RWPE2 (cell line): ENCODE measurements at regions not wholly inside any gene's neighbourhood (a gene's known extent, or its start where the extent isn't known, plus 50 kb on each side); places are given as distances from the start of the nearest gene placed in this dataset.

Experiments
- ATAC-seq: fragments of 200-7000 bp; cut with Tn5 transposase; 3 replicates; pipeline ENCODE4 v1.9.1; 2021; ENCODE audit warnings: low read depth
- DNase-seq: peaks from one replicate; pipeline ENCODE4 v3.0.0-alpha.2; 2020; ENCODE audit warnings: low spot score
- H3K27ac ChIP-seq: fragments of 450-650 bp; 2 replicates; pipeline ENCODE4 v1.5.1; 2017; ENCODE audit warnings: mild to moderate bottlenecking; ENCODE audit not compliant: poor library complexity, severe bottlenecking
- H3K27me3 ChIP-seq: fragments of 250-450 bp; sonication (Bioruptor Pico); 2 replicates; pipeline ENCODE4 v1.5.1; 2021; ENCODE audit warnings: mild to moderate bottlenecking, moderate library complexity; ENCODE audit not compliant: insufficient read depth, poor library complexity, severe bottlenecking
- H3K36me3 ChIP-seq: fragments of 250-450 bp; sonication (Bioruptor Pico); 2 replicates; pipeline ENCODE4 v1.5.1; 2020; ENCODE audit warnings: low read depth, mild to moderate bottlenecking, moderate library complexity
- H3K4me1 ChIP-seq: fragments of 250-450 bp; sonication (Bioruptor Pico); 2 replicates; pipeline ENCODE4 v1.5.1; 2021; ENCODE audit warnings: mild to moderate bottlenecking, moderate library complexity; ENCODE audit not compliant: insufficient read depth, poor library complexity, severe bottlenecking
- H3K4me3 ChIP-seq: fragments of 250-450 bp; sonication (Bioruptor Pico); 2 replicates; pipeline ENCODE4 v1.5.1; 2021; ENCODE audit warnings: mild to moderate bottlenecking, moderate library complexity; ENCODE audit not compliant: severe bottlenecking
- H3K9me3 ChIP-seq: fragments of 250-450 bp; sonication (Bioruptor Pico); 2 replicates; pipeline ENCODE4 v1.5.1; 2021; ENCODE audit warnings: mild to moderate bottlenecking, moderate library complexity; ENCODE audit not compliant: severe bottlenecking
- CTCF ChIP-seq: fragments of 450-650 bp; IDR thresholded peaks from one replicate; pipeline ENCODE4 v1.5.1; 2017; ENCODE audit warnings: mild to moderate bottlenecking, moderate library complexity; ENCODE audit not compliant: poor library complexity, severe bottlenecking

- no peak for TF ChIP-seq CTCF
- H3K4me1 ChIP-seq: peaks cover 14% of the 10 kb centered on the region
- no peaks in the 10 kb centered on the region for H3K36me3 ChIP-seq
- no peaks in the 10 kb centered on the region for H3K9me3 ChIP-seq
- H3K27ac ChIP-seq: peak overlapping the region; percentile 29
- ATAC-seq (peak; percentile 73), DNase-seq (no peak)
- no peaks in the 10 kb centered on the region for H3K27me3 ChIP-seq
- no peak overlapping the region for H3K4me3 ChIP-seq
Measured at GRCh38 chr9:73719660-73720059, 568.0 kb downstream of the ANXA1 start.

- Histone ChIP-seq H3K27ac (no peak overlapping the region), H3K4me3 (no peak overlapping the region), H3K4me1 (peaks cover 13% of the 10 kb centered on the region), H3K9me3 (no peaks in the 10 kb centered on the region), H3K27me3 (no peaks in the 10 kb centered on the region), H3K36me3 (no peaks in the 10 kb centered on the region)
- ATAC-seq: no peak
- no peak for DNase-seq
- no peak for TF ChIP-seq CTCF
Measured at GRCh38 chr9:73720601-73721000, 568.9 kb downstream of the ANXA1 start.

- Histone ChIP-seq H3K27me3 (no peaks in the 10 kb centered on the region), H3K4me3 (no peak overlapping the region), H3K9me3 (no peaks in the 10 kb centered on the region), H3K27ac (no peak overlapping the region), H3K4me1 (no peaks in the 10 kb centered on the region), H3K36me3 (no peaks in the 10 kb centered on the region)
- ATAC-seq: no peak
- no peak for TF ChIP-seq CTCF
- no peak for DNase-seq
Measured at GRCh38 chr9:73736270-73736669, 584.6 kb downstream of the ANXA1 start.

GRCh38 chr9:73738741-73739530, 587.3 kb downstream of the ANXA1 start:
- H3K36me3 ChIP-seq: no peaks in the 10 kb centered on the region
- DNase-seq (no peak), ATAC-seq (no peak)
- H3K27me3 ChIP-seq: no peaks in the 10 kb centered on the region
- TF ChIP-seq CTCF: no peak
- H3K4me3 ChIP-seq: no peak overlapping the region
- peaks cover 4% of the 10 kb centered on the region for H3K4me1 ChIP-seq
- no peak overlapping the region for H3K27ac ChIP-seq
- no peaks in the 10 kb centered on the region for H3K9me3 ChIP-seq

GRCh38 chr9:73741316-73741715, 589.7 kb downstream of the ANXA1 start:
- no peaks in the 10 kb centered on the region for H3K27me3 ChIP-seq
- ATAC-seq (no peak), DNase-seq (no peak)
- no peak overlapping the region for H3K27ac ChIP-seq
- H3K36me3 ChIP-seq: no peaks in the 10 kb centered on the region
- H3K4me1 ChIP-seq: peaks cover 4% of the 10 kb centered on the region
- H3K9me3 ChIP-seq: no peaks in the 10 kb centered on the region
- H3K4me3 ChIP-seq: no peak overlapping the region
- no peak for TF ChIP-seq CTCF
